MCF 10A (cell line): ENCODE measurements at regions not wholly inside any gene's neighbourhood (a gene's known extent, or its start where the extent isn't known, plus 50 kb on each side); places are given as distances from the start of the nearest gene placed in this dataset.

Experiments
- BruUV-seq: library from RNA; stranded (reverse); fragments of 400-500 nt; replicated peaks from 2 replicates; lab custom pipeline; 2021; lab: Mats Ljungman, UMichigan
- CTCF ChIA-PET: fragments of 300-600 bp; sonication (Branson Sonifier 250); formaldehyde crosslinking; extraction: SDS; loops from one replicate; lab custom pipeline; 2021; ENCODE audit warnings: antibody characterized with exemption, inconsistent platforms; lab: Yijun Ruan, JAX
- POLR2A ChIA-PET: fragments of 300-600, 350-650 bp; sonication (Branson Sonifier 250); formaldehyde crosslinking; extraction: SDS; loops from one replicate; lab custom pipeline; 2020; ENCODE audit warnings: antibody characterized with exemption, inconsistent platforms; lab: Yijun Ruan, JAX
- DNase-seq: peaks from one replicate; pipeline ENCODE4 v3.0.0-alpha.2; 2018; ENCODE audit not compliant: unreplicated experiment
- H3K27ac Mint-ChIP-seq: one replicate; pipeline ENCODE4 v1.8.0; 2022; ENCODE audit warnings: mild to moderate bottlenecking, low read depth, mixed read lengths; ENCODE audit not compliant: unreplicated experiment
- H3K27me3 Mint-ChIP-seq: one replicate; pipeline ENCODE4 v1.8.0; 2022; ENCODE audit warnings: mixed read lengths; ENCODE audit not compliant: insufficient read depth, unreplicated experiment
- H3K36me3 Mint-ChIP-seq: one replicate; pipeline ENCODE4 v1.8.0; 2022; ENCODE audit warnings: mild to moderate bottlenecking, moderate library complexity, mixed read lengths; ENCODE audit not compliant: insufficient read depth, unreplicated experiment
- H3K4me1 Mint-ChIP-seq: one replicate; pipeline ENCODE4 v1.8.0; 2022; ENCODE audit warnings: mixed read lengths; ENCODE audit not compliant: insufficient read depth, unreplicated experiment
- H3K4me3 Mint-ChIP-seq: one replicate; pipeline ENCODE4 v1.8.0; 2022; ENCODE audit warnings: mild to moderate bottlenecking, moderate library complexity, mixed read lengths; ENCODE audit not compliant: unreplicated experiment
- H3K9me3 Mint-ChIP-seq: one replicate; pipeline ENCODE4 v1.8.0; 2022; ENCODE audit warnings: mixed read lengths; ENCODE audit not compliant: unreplicated experiment
- CTCF ChIP-seq: fragments of 200-600 bp; IDR thresholded peaks from one replicate; pipeline ENCODE4 v1.8.0; 2022; ENCODE audit warnings: antibody characterized with exemption, mild to moderate bottlenecking; ENCODE audit not compliant: unreplicated experiment
- intact Hi-C: fragments of 100-400 bp; cut with micrococcal nuclease; formaldehyde crosslinking; loops from 2 replicates; pipeline ENCODE4 v1.14.1; 2022

- no peak overlapping the region for H3K4me3 Mint-ChIP-seq
- no peak for DNase-seq
- H3K9me3 Mint-ChIP-seq, result no peaks in the 10 kb centered on the region
- no peaks in the 10 kb centered on the region for H3K36me3 Mint-ChIP-seq
- H3K27me3 Mint-ChIP-seq, result no peaks in the 10 kb centered on the region
- BruUV-seq, result no TSS peak
- no peak overlapping the region for H3K27ac Mint-ChIP-seq
- TF ChIP-seq CTCF, result no peak
- no peaks in the 10 kb centered on the region for H3K4me1 Mint-ChIP-seq
- ChIA-PET CTCF (interaction anchor here (0.6 kb wide), 1 partner anchor 800 kb away, joined by 3 read pairs; no protein-coding TSS in a partner anchor), POLR2A (interaction anchor here (0.6 kb wide), 1 partner anchor 35 kb away, joined by 3 read pairs; no protein-coding TSS in a partner anchor)
- intact Hi-C loops, result no loop called here
Observed at GRCh38 chr13:89550938-89551337, 1796.5 kb upstream of the MIR17HG start.

- intact Hi-C loops, result no loop called here
- DNase-seq, result no peak
- BruUV-seq, result no TSS peak
- H3K27me3 Mint-ChIP-seq, result no peaks in the 10 kb centered on the region
- H3K9me3 Mint-ChIP-seq, result no peaks in the 10 kb centered on the region
- ChIA-PET CTCF (interaction anchor here (1.0 to 1.3 kb wide), 2 partner anchors 21 to 81 kb away, joined by 3 to 4 read pairs; no protein-coding TSS in a partner anchor), POLR2A (no interaction called here)
- H3K4me3 Mint-ChIP-seq, result no peak overlapping the region
- no peak for TF ChIP-seq CTCF
- no peaks in the 10 kb centered on the region for H3K4me1 Mint-ChIP-seq
- H3K36me3 Mint-ChIP-seq, result no peaks in the 10 kb centered on the region
- H3K27ac Mint-ChIP-seq, result no peak overlapping the region
Observed at GRCh38 chr13:89554801-89555200, 1792.7 kb upstream of the MIR17HG start.

DNA sequence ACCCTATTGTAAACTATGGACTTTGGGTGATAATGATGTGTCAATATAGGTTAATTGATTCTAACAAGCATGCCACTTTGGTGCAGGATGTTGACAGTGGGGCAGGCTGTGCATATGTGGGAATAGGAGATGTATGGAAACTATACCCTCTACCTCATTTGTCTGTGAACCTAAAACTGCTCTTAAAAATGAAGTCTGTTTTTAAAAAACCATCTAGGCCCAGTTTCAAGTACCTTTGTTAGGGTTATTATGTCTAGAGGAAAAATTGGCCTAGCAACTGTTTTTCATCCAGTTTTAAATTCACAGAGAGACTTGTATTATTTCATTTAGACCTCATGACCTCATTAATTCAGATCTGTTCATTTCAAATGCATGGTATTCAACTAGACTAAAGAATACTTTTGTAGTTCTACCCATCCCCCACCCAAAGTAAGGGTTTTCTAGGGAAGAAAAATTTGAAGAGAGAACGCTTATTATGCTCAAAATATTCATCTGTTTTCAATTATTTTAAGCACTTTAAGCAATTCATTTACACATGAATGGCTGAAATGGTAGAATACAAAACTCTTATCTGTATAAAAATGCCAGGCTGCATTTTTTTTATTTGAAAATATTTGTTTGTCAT, 1781.9 kb upstream of the MIR17HG start:
- no peak for TF ChIP-seq CTCF
- Mint-ChIP-seq H3K27me3 (no peaks in the 10 kb centered on the region), H3K27ac (no peak overlapping the region), H3K4me1 (no peaks in the 10 kb centered on the region), H3K36me3 (no peaks in the 10 kb centered on the region), H3K9me3 (no peaks in the 10 kb centered on the region), H3K4me3 (no peak overlapping the region)
- DNase-seq, result no peak
- intact Hi-C loops, result no loop called here
- POLR2A ChIA-PET, result no interaction called here
- no TSS peak for BruUV-seq
- CTCF ChIA-PET, result no interaction called here

DNA sequence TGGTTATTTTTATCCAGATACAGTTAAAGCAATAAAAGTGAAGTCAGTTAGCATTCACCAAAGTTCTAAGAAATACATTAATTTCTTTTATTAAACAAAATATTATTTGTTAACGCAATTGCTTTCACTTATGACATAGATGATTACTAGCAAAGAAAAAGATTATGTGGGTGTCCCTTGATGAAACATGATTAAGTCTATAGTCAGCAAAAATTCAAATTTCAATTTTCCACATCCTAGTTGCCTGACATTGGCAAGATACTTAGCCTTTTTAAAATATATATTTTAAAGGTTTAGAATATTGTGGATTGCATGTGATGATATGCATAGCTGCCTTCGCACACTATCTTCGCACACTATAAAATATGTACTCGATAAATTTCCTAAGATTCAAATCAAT, 1780.5 kb upstream of the MIR17HG start:
- Mint-ChIP-seq H3K36me3 (no peaks in the 10 kb centered on the region), H3K4me1 (no peaks in the 10 kb centered on the region), H3K4me3 (no peak overlapping the region), H3K9me3 (no peaks in the 10 kb centered on the region), H3K27me3 (no peaks in the 10 kb centered on the region), H3K27ac (no peak overlapping the region)
- intact Hi-C loops, result no loop called here
- BruUV-seq, result no TSS peak
- DNase-seq, result no peak
- ChIA-PET POLR2A (no interaction called here), CTCF (no interaction called here)
- no peak for TF ChIP-seq CTCF
